OCI-LY7 (cell line): ENCODE measurements at regions not wholly inside any gene's neighbourhood (a gene's known extent, or its start where the extent isn't known, plus 50 kb on each side); places are given as distances from the start of the nearest gene placed in this dataset.

Source experiments
- BruUV-seq: library from RNA; stranded (reverse); fragments of 400-500 nt; replicated peaks from 2 replicates; lab custom pipeline; 2021; lab: Mats Ljungman, UMichigan
- CTCF ChIA-PET: fragments of 300-600 bp; sonication (Branson Sonifier 250); formaldehyde crosslinking; loops from one replicate; lab custom pipeline; 2022; ENCODE audit warnings: antibody characterized with exemption; ENCODE audit not compliant: unreplicated experiment; lab: Charles Lee
- POLR2A ChIA-PET: fragments of 300-600 bp; sonication (Branson Sonifier 250); formaldehyde crosslinking; loops from one replicate; lab custom pipeline; 2022; ENCODE audit warnings: antibody characterized with exemption; lab: Charles Lee
- DNase-seq: peaks from one replicate; pipeline ENCODE4 v3.0.0-alpha.2; 2015; ENCODE audit warnings: low spot score
- H2AFZ ChIP-seq: fragments of 200-600 bp; sonication (generic), shearing (Covaris generic); 2 replicates; pipeline ENCODE4 v1.6.1; 2014; ENCODE audit warnings: mild to moderate bottlenecking, antibody characterized with exemption, low read length, moderate library complexity
- H3K27ac ChIP-seq: fragments of 200-600 bp; sonication (generic); 2 replicates; pipeline ENCODE4 v1.5.1; 2014; ENCODE audit warnings: mixed run types, low read depth, mild to moderate bottlenecking, moderate library complexity, low read length, inconsistent platforms; ENCODE audit not compliant: poor library complexity, severe bottlenecking
- H3K36me3 ChIP-seq: fragments of 200-600 bp; sonication (generic); 2 replicates; pipeline ENCODE4 v1.6.1; 2014; ENCODE audit warnings: mild to moderate bottlenecking, antibody characterized with exemption, low read length, moderate library complexity, mixed read lengths; ENCODE audit not compliant: insufficient read depth
- H3K4me1 ChIP-seq: fragments of 200-600 bp; sonication (generic); 2 replicates; pipeline ENCODE4 v1.5.1; 2014; ENCODE audit warnings: mild to moderate bottlenecking, low read length; ENCODE audit not compliant: insufficient read depth, poor library complexity, severe bottlenecking
- H3K4me2 ChIP-seq: fragments of 200-600 bp; sonication (generic); 2 replicates; pipeline ENCODE4 v1.6.1; 2014; ENCODE audit warnings: mild to moderate bottlenecking, low read length
- H3K4me3 ChIP-seq: fragments of 200-600 bp; sonication (generic); 2 replicates; pipeline ENCODE4 v1.5.1; 2014; ENCODE audit warnings: mild to moderate bottlenecking, low read depth, low read length; ENCODE audit not compliant: poor library complexity, severe bottlenecking
- H3K79me2 ChIP-seq: fragments of 200-600 bp; sonication (generic); 2 replicates; pipeline ENCODE4 v1.6.1; 2016; ENCODE audit warnings: low read depth, mild to moderate bottlenecking, low read length, moderate library complexity, mixed read lengths; ENCODE audit not compliant: insufficient read depth
- H3K9me2 ChIP-seq: fragments of 200-600 bp; sonication (generic); 2 replicates; pipeline ENCODE4 v1.6.1; 2016; ENCODE audit warnings: mild to moderate bottlenecking, low read length, mixed read lengths; ENCODE audit not compliant: insufficient read depth
- H3K9me3 ChIP-seq: fragments of 200-600 bp; sonication (generic); 2 replicates; pipeline ENCODE4 v1.6.1; 2014; ENCODE audit warnings: mild to moderate bottlenecking, mixed run types, low read length, mixed read lengths
- H4K20me1 ChIP-seq: fragments of 200-600 bp; sonication (generic); 2 replicates; pipeline ENCODE4 v1.6.1; 2014; ENCODE audit warnings: mild to moderate bottlenecking, antibody characterized with exemption, low read length, moderate library complexity, mixed read lengths; ENCODE audit not compliant: insufficient read depth
- EZH2phosphoT487 ChIP-seq: fragments of 200-600 bp; sonication (generic); IDR thresholded peaks from 2 replicates; pipeline ENCODE4 v1.6.1; 2018; ENCODE audit warnings: low read depth, borderline replicate concordance, mild to moderate bottlenecking, mixed run types, antibody characterized with exemption, low read length, moderate library complexity, mixed read lengths
- intact Hi-C: fragments of 100-400 bp; cut with micrococcal nuclease; formaldehyde crosslinking; loops from one replicate; pipeline ENCODE4 v1.10.0; 2022; ENCODE audit not compliant: unreplicated experiment
- TF ChIP-seq, protein P1 (sequence below): fragments of 200-600 bp; sonication (generic); conservative IDR thresholded peaks from 2 replicates; pipeline ENCODE4 v1.5.1; 2014; ENCODE audit warnings: mild to moderate bottlenecking, antibody characterized with exemption, low read length, moderate library complexity, mixed read lengths

DNA sequence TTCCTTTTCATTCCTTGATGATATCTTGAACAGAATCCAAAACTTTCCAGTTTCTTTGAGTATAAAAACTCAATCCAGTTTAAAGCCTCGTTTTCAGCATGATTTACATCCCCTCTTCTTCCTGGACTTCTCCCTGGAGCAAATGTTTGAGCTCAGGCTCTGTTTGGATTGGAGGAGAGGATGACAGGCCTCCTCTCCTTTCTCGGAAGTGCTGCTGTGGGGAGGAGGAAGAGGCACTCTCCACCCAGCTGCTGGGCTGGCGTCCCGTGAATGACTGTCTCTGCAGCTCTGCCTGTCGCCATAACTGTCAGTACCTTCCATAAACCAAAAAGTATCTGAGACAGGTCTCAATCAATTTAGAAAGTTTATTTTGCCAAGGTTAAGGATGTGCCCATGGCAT lies 238.2 kb upstream of the AGAP1 start:
- H3K9me2 ChIP-seq = no peaks in the 10 kb centered on the region
- no peak overlapping the region for H3K27ac ChIP-seq
- no peak overlapping the region for H2AFZ ChIP-seq
- no peaks in the 10 kb centered on the region for H3K79me2 ChIP-seq
- no peak overlapping the region for H3K4me3 ChIP-seq
- BruUV-seq = no TSS peak
- ChIA-PET CTCF (no interaction called here), POLR2A (interaction anchor here (0.7 to 1.2 kb wide), 2 partner anchors 63 to 582 kb away, joined by 3 to 5 read pairs; no protein-coding TSS in a partner anchor)
- no peaks in the 10 kb centered on the region for H3K4me1 ChIP-seq
- no peaks in the 10 kb centered on the region for H4K20me1 ChIP-seq
- H3K36me3 ChIP-seq = no peaks in the 10 kb centered on the region
- no peak for DNase-seq
- H3K4me2 ChIP-seq = no peak overlapping the region
- TF ChIP-seq EZH2phosphoT487 = no peak
- TF ChIP-seq, protein P1, sequence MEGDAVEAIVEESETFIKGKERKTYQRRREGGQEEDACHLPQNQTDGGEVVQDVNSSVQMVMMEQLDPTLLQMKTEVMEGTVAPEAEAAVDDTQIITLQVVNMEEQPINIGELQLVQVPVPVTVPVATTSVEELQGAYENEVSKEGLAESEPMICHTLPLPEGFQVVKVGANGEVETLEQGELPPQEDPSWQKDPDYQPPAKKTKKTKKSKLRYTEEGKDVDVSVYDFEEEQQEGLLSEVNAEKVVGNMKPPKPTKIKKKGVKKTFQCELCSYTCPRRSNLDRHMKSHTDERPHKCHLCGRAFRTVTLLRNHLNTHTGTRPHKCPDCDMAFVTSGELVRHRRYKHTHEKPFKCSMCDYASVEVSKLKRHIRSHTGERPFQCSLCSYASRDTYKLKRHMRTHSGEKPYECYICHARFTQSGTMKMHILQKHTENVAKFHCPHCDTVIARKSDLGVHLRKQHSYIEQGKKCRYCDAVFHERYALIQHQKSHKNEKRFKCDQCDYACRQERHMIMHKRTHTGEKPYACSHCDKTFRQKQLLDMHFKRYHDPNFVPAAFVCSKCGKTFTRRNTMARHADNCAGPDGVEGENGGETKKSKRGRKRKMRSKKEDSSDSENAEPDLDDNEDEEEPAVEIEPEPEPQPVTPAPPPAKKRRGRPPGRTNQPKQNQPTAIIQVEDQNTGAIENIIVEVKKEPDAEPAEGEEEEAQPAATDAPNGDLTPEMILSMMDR = no peak
- intact Hi-C loops = no loop called here
- no peaks in the 10 kb centered on the region for H3K9me3 ChIP-seq

DNA sequence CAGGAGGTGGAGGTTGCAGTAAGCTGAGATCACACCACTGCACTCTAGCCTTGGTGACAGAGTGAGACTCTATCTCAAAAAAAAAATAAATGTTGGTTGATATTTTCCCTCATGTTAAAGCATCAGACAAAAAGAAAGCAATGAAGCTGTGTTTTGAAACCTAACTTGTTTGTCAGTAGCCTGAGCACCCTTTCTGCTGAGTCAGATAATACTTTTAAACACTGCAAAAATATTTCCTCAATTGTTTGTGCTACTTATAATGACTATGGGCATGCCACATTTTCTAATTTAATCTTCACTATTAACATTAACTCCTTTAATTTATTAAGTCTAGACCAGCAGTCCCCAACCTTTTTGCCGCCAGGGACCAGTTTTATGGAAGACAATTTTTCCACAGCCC lies 236.3 kb upstream of the AGAP1 start:
- H3K27ac ChIP-seq = no peak overlapping the region
- no peak overlapping the region for H3K4me2 ChIP-seq
- CTCF ChIA-PET = no interaction called here
- H3K9me3 ChIP-seq = no peaks in the 10 kb centered on the region
- no peak overlapping the region for H2AFZ ChIP-seq
- intact Hi-C loops = no loop called here
- H3K36me3 ChIP-seq = no peaks in the 10 kb centered on the region
- no peaks in the 10 kb centered on the region for H3K79me2 ChIP-seq
- H4K20me1 ChIP-seq = no peaks in the 10 kb centered on the region
- no TSS peak for BruUV-seq
- H3K9me2 ChIP-seq = no peaks in the 10 kb centered on the region
- POLR2A ChIA-PET = no interaction called here
- DNase-seq = no peak
- H3K4me3 ChIP-seq = no peak overlapping the region
- no peak for TF ChIP-seq EZH2phosphoT487
- no peaks in the 10 kb centered on the region for H3K4me1 ChIP-seq

DNA sequence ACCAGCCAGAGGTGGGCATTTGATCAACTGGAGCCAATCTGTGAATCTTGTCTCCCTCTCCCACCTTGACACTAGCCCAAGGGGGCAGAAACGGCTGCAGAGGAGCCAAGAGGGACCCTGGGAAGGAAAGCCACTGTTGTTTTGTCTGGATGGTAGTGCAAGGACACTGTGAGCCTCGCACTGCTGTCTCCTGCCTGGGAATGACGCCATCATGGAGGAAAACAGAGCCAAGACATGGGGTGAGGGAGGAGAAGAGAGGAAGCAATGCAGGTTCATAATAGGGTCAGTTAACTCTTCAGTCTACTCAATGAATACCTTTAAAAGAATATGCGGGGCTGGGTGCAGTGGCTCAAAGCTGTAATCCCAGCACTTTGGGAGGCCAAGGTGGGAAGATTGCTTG lies 231.1 kb upstream of the AGAP1 start:
- H3K36me3 ChIP-seq = no peaks in the 10 kb centered on the region
- BruUV-seq = no TSS peak
- H3K27ac ChIP-seq = no peak overlapping the region
- H3K4me1 ChIP-seq = no peaks in the 10 kb centered on the region
- no peaks in the 10 kb centered on the region for H4K20me1 ChIP-seq
- no peaks in the 10 kb centered on the region for H3K9me2 ChIP-seq
- TF ChIP-seq, protein P1 = no peak
- no peak for TF ChIP-seq EZH2phosphoT487
- POLR2A ChIA-PET = no interaction called here
- no peak for DNase-seq
- CTCF ChIA-PET = no interaction called here
- H3K79me2 ChIP-seq = no peaks in the 10 kb centered on the region
- H2AFZ ChIP-seq = no peak overlapping the region
- H3K4me3 ChIP-seq = no peak overlapping the region
- H3K9me3 ChIP-seq = no peaks in the 10 kb centered on the region
- intact Hi-C loops = no loop called here
- H3K4me2 ChIP-seq = no peak overlapping the region
